OCI-LY7 (cell line): ENCODE measurements at regions not wholly inside any gene's neighbourhood (a gene's known extent, or its start where the extent isn't known, plus 50 kb on each side); places are given as distances from the start of the nearest gene placed in this dataset.

Source experiments
- CTCF ChIP-seq: fragments of 200-600 bp; sonication (generic); conservative IDR thresholded peaks from 2 replicates; pipeline ENCODE4 v1.5.1; 2014; ENCODE audit warnings: mild to moderate bottlenecking, antibody characterized with exemption, low read length, moderate library complexity, mixed read lengths
- EZH2phosphoT487 ChIP-seq: fragments of 200-600 bp; sonication (generic); IDR thresholded peaks from 2 replicates; pipeline ENCODE4 v1.6.1; 2018; ENCODE audit warnings: low read depth, borderline replicate concordance, mild to moderate bottlenecking, mixed run types, antibody characterized with exemption, low read length, moderate library complexity, mixed read lengths

- TF ChIP-seq CTCF (no peak), EZH2phosphoT487 (no peak)
Observed at GRCh38 chr18:26650310-26651268, 102.2 kb upstream of the KCTD1 start.
